ENCODE measurements at regions not wholly inside any gene's neighbourhood (a gene's known extent, or its start where the extent isn't known, plus 50 kb on each side); places are given as distances from the start of the nearest gene placed in this dataset.

DNA sequence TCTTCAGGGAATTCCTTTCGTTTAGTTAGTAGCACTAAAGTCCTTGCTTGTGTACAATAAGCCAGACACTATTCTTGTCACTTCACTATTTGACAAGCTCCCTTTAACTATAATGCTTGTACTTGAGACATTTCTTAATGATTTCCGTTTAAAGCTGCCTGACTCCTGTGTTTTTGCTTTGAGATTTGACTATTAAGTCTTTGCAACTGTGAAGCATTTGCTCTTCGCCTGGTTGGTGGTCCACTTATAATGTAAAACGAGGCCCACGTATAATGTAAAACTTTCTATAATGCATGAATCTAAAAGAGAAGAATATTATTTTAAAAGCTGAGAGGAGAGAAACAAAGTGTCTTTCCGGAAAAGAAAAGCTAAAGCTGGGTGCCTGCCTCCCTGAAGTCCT, 204.1 kb upstream of the FAM47C start:
- no peak for DNase-seq (ENCODE audit: low spot score)

DNA sequence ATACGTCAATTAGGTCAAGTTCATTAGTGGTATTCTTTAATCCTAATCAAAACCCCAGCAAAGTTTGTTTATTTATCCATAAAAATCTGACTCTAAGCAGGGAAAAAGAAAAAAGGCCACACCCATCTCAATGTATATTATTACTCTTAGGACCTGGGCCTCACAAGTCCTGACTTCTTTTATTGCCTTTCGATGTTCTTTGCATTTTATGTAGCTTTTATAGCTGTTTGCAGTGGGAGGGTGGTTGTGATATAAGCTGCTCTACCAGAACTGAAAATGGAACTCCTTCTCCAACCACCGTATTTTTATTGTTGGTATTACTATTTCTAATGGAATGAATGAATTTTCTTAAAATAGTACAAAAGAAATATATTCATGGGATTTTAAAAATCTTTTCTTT, 163.3 kb upstream of the FAM47C start:
- Mint-ChIP-seq H3K4me3 (ENCODE audit: unreplicated experiment) (no peak overlapping the region), H3K9me3 (ENCODE audit: unreplicated experiment) (no peaks in the 10 kb centered on the region), H3K4me1 (ENCODE audit: unreplicated experiment) (no peaks in the 10 kb centered on the region), H3K27ac (ENCODE audit: unreplicated experiment) (no peak overlapping the region), H3K36me3 (ENCODE audit: low read depth, unreplicated experiment) (no peaks in the 10 kb centered on the region), H3K27me3 (ENCODE audit: unreplicated experiment) (no peaks in the 10 kb centered on the region)
- TF ChIP-seq, protein P1, sequence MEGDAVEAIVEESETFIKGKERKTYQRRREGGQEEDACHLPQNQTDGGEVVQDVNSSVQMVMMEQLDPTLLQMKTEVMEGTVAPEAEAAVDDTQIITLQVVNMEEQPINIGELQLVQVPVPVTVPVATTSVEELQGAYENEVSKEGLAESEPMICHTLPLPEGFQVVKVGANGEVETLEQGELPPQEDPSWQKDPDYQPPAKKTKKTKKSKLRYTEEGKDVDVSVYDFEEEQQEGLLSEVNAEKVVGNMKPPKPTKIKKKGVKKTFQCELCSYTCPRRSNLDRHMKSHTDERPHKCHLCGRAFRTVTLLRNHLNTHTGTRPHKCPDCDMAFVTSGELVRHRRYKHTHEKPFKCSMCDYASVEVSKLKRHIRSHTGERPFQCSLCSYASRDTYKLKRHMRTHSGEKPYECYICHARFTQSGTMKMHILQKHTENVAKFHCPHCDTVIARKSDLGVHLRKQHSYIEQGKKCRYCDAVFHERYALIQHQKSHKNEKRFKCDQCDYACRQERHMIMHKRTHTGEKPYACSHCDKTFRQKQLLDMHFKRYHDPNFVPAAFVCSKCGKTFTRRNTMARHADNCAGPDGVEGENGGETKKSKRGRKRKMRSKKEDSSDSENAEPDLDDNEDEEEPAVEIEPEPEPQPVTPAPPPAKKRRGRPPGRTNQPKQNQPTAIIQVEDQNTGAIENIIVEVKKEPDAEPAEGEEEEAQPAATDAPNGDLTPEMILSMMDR (IDR thresholded peaks at IDR 0.05; ENCODE audit: unreplicated experiment), result no peak
- no peak for DNase-seq (ENCODE audit: low spot score)

More for the DNA sequence above, 204.1 kb upstream of the FAM47C start:
- no peaks in the 10 kb centered on the region for H3K27me3 Mint-ChIP-seq (ENCODE audit: unreplicated experiment)
- no peak overlapping the region for H3K4me3 Mint-ChIP-seq (ENCODE audit: unreplicated experiment)
- H3K9me3 Mint-ChIP-seq (ENCODE audit: unreplicated experiment), result no peaks in the 10 kb centered on the region
- TF ChIP-seq, protein P1 (IDR thresholded peaks at IDR 0.05; ENCODE audit: unreplicated experiment), result no peak
- H3K27ac Mint-ChIP-seq (ENCODE audit: unreplicated experiment), result no peak overlapping the region
- H3K36me3 Mint-ChIP-seq (ENCODE audit: low read depth, unreplicated experiment), result no peaks in the 10 kb centered on the region
- no peaks in the 10 kb centered on the region for H3K4me1 Mint-ChIP-seq (ENCODE audit: unreplicated experiment)

DNA sequence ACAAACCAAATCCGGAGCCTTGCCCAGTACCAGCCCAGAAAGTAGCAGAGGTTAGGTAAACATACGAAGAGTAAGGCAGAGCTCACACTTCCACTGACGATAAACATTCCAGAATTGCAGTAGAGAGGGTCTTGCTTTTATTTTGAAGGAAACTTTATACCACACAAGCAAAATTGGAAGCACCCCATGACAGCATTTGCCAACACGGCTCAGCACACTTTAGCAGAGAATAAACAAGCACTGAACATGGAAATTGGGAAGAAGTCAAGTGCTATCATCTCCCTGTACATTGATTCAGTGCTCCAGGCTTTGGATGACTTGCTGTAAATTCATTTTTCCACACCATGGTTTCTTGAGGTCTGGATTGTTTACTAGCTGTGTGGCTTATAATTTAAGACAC, 160.7 kb upstream of the FAM47C start:
- Mint-ChIP-seq H3K4me3 (ENCODE audit: unreplicated experiment) (no peak overlapping the region), H3K4me1 (ENCODE audit: unreplicated experiment) (no peaks in the 10 kb centered on the region), H3K27ac (ENCODE audit: unreplicated experiment) (no peak overlapping the region), H3K27me3 (ENCODE audit: unreplicated experiment) (no peaks in the 10 kb centered on the region), H3K36me3 (ENCODE audit: low read depth, unreplicated experiment) (no peaks in the 10 kb centered on the region), H3K9me3 (ENCODE audit: unreplicated experiment) (no peaks in the 10 kb centered on the region)
- TF ChIP-seq, protein P1 (IDR thresholded peaks at IDR 0.05; ENCODE audit: unreplicated experiment), result no peak
- DNase-seq (ENCODE audit: low spot score), result no peak

DNA sequence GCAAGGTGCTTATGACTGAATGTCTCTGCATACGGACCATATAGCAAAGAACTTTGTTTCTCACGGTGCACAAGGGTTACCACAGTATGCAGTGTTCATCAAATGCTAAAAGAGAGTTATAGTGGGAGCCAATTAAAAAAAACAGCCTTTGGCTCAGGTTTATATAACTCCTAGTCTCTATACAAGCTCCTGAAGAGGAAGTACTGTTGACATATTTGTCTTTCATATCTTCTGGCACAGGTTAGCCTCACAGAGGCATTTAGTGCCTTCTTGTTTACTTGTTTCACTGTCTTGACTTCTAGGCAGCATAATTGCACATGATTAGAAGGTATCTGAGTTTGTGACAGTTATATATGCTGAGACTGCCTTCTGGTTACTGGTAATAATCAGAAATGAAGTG, 158.8 kb upstream of the FAM47C start:
- TF ChIP-seq, protein P1 (IDR thresholded peaks at IDR 0.05; ENCODE audit: unreplicated experiment), result no peak
- Mint-ChIP-seq H3K4me3 (ENCODE audit: unreplicated experiment) (no peak overlapping the region), H3K36me3 (ENCODE audit: low read depth, unreplicated experiment) (no peaks in the 10 kb centered on the region), H3K4me1 (ENCODE audit: unreplicated experiment) (no peaks in the 10 kb centered on the region), H3K27me3 (ENCODE audit: unreplicated experiment) (no peaks in the 10 kb centered on the region), H3K9me3 (ENCODE audit: unreplicated experiment) (no peaks in the 10 kb centered on the region), H3K27ac (ENCODE audit: unreplicated experiment) (no peak overlapping the region)
- no peak for DNase-seq (ENCODE audit: low spot score)

DNA sequence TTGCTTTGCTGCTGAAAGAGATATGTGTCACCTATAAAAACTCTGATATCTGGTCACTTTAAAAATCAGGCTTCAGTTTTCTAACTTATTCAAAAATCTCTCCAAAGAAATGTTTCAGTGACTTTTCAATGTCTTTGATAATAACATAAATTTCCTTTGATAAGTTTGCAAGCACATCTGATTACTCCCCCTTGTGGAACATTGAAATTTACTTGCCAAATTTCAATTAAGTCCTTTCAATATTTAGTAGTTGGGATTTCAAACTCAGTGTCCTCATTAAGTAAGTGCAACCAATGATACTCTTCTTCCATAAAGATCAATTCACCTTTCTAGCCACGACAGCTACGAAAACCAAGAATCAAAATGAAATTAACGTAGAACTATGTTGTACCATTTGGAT, 151.3 kb upstream of the FAM47C start:
- H3K27ac Mint-ChIP-seq (ENCODE audit: unreplicated experiment), result no peak overlapping the region
- H3K36me3 Mint-ChIP-seq (ENCODE audit: low read depth, unreplicated experiment), result no peaks in the 10 kb centered on the region
- DNase-seq (ENCODE audit: low spot score), result no peak
- H3K27me3 Mint-ChIP-seq (ENCODE audit: unreplicated experiment), result no peaks in the 10 kb centered on the region
- no peaks in the 10 kb centered on the region for H3K9me3 Mint-ChIP-seq (ENCODE audit: unreplicated experiment)
- no peak overlapping the region for H3K4me3 Mint-ChIP-seq (ENCODE audit: unreplicated experiment)
- TF ChIP-seq, protein P1 (IDR thresholded peaks at IDR 0.05; ENCODE audit: unreplicated experiment), result no peak
- H3K4me1 Mint-ChIP-seq (ENCODE audit: unreplicated experiment), result no peaks in the 10 kb centered on the region
